ENCODE measurements at regions not wholly inside any gene's neighbourhood (a gene's known extent, or its start where the extent isn't known, plus 50 kb on each side); places are given as distances from the start of the nearest gene placed in this dataset.

DNA sequence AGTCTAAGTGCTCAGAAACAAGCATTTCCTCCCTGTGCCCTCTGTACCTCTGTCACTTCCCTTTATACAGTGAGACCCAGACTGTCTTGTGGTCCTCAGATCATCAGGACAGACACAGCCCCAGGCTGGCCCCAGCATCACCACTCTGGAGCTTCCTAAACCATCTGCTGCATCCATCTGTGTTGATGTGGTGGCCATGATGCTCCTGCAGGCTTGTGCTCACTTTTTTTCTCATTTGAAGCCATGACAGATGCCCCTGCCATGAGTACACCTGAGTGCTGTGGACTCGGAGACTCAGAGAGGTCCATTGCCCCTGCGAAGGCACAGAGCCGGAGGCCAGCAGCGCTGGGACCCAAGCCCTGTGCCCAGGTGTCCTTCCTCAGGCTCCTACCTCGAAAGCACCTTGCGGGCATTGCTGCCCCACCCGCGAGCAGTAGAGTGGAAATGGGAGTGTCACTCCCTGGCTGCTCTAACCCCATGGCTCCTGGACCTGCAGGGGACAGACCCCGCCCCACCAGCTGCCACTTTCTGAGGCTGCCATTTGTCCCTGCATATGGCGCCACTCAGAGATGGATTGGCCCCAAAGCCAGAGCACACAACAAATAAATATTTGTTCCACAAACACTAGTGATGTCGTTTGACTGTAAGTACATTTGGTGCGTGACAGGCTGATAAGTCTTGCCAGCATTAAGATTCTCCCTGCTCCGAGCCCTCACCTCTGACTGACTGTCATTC, 593.5 kb downstream of the TBC1D22A start:
- TF ChIP-seq EZH2 (IDR thresholded peaks at IDR 0.05; ENCODE audit: low read length, unreplicated experiment) (no peak), EZH2phosphoT487 (IDR thresholded peaks at IDR 0.05; ENCODE audit: borderline replicate concordance, low read length) (no peak)
- TF ChIP-seq, protein P1, sequence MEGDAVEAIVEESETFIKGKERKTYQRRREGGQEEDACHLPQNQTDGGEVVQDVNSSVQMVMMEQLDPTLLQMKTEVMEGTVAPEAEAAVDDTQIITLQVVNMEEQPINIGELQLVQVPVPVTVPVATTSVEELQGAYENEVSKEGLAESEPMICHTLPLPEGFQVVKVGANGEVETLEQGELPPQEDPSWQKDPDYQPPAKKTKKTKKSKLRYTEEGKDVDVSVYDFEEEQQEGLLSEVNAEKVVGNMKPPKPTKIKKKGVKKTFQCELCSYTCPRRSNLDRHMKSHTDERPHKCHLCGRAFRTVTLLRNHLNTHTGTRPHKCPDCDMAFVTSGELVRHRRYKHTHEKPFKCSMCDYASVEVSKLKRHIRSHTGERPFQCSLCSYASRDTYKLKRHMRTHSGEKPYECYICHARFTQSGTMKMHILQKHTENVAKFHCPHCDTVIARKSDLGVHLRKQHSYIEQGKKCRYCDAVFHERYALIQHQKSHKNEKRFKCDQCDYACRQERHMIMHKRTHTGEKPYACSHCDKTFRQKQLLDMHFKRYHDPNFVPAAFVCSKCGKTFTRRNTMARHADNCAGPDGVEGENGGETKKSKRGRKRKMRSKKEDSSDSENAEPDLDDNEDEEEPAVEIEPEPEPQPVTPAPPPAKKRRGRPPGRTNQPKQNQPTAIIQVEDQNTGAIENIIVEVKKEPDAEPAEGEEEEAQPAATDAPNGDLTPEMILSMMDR (conservative IDR thresholded peaks at IDR 0.05; ENCODE audit: low read depth, low read length): no peak

All from PC-3 (cell line).